GM13976 (cell line): ENCODE measurements at regions not wholly inside any gene's neighbourhood (a gene's known extent, or its start where the extent isn't known, plus 50 kb on each side); places are given as distances from the start of the nearest gene placed in this dataset.
"Not testable (repeated sequence)": the region's sequence is repeated elsewhere in the genome, so short reads cannot be mapped to it uniquely, and the experiment has no call there.

Experiments
- DNase-seq: peaks from one replicate; pipeline ENCODE4 v3.0.0; 2012; ENCODE audit warnings: low spot score
- CTCF ChIP-seq: IDR thresholded peaks from 2 replicates; pipeline ENCODE4 v1.5.1; 2012; ENCODE audit warnings: borderline replicate concordance, mild to moderate bottlenecking; ENCODE audit not compliant: insufficient read depth; ENCODE audit errors: extremely low read depth, missing control alignments, control extremely low read depth
- in situ Hi-C: fragments of 300-500 bp; cut with MboI; formaldehyde crosslinking; loops from one replicate; pipeline ENCODE4 v1.12.0; 2022; ENCODE audit warnings: low sequenced_read_pairs, mixed read lengths, inconsistent platforms; ENCODE audit not compliant: unreplicated experiment

- TF ChIP-seq CTCF: no peak
- in situ Hi-C loops: no loop called here
Measured at GRCh38 chr4:169934794-169935429, 91.3 kb downstream of the MFAP3L start.

GRCh38 chr4:169933531-169933930, 92.7 kb downstream of the MFAP3L start:
- in situ Hi-C loops: no loop called here
- no peak for DNase-seq
- TF ChIP-seq CTCF: no peak

More at GRCh38 chr4:169934794-169935429, 91.3 kb downstream of the MFAP3L start:
- DNase-seq: no peak

GRCh38 chr4:169931964-169932363, 94.2 kb downstream of the MFAP3L start:
- TF ChIP-seq CTCF: no peak
- no peak for DNase-seq
- in situ Hi-C loops: no loop called here

GRCh38 chr4:169930755-169931154, 95.4 kb downstream of the MFAP3L start:
- DNase-seq, in situ Hi-C loops: not testable (repeated sequence)

- TF ChIP-seq CTCF: no peak
- in situ Hi-C loops: no loop called here
- no peak for DNase-seq
Measured at GRCh38 chr4:169927280-169927679, 98.9 kb downstream of the MFAP3L start.

- no peak for DNase-seq
- no peak for TF ChIP-seq CTCF
- in situ Hi-C loops: no loop called here
Measured at GRCh38 chr4:169925678-169926077, 100.5 kb downstream of the MFAP3L start.

GRCh38 chr4:169922632-169923276, 103.4 kb downstream of the MFAP3L start:
- TF ChIP-seq CTCF: no peak
- no peak for DNase-seq
- in situ Hi-C loops: no loop called here
